GM23248 (cell line): ENCODE measurements at regions not wholly inside any gene's neighbourhood (a gene's known extent, or its start where the extent isn't known, plus 50 kb on each side); places are given as distances from the start of the nearest gene placed in this dataset.

ENCODE experiments used
- DNase-seq: peaks from one replicate; pipeline ENCODE4 v3.0.0-alpha.2; 2015
- H2AFZ ChIP-seq: fragments of 200-600 bp; sonication (generic); 2 replicates; pipeline ENCODE4 v1.6.1; 2016; ENCODE audit warnings: antibody characterized with exemption
- H3F3A ChIP-seq: fragments of 200-600 bp; sonication (generic); 2 replicates; pipeline ENCODE4 v1.6.1; 2016; ENCODE audit warnings: mild to moderate bottlenecking, antibody characterized with exemption, mixed run types; ENCODE audit not compliant: insufficient read depth
- H3K27ac ChIP-seq: fragments of 200-600 bp; sonication (generic); 2 replicates; pipeline ENCODE4 v1.5.1; 2016; ENCODE audit warnings: mild to moderate bottlenecking
- H3K27me3 ChIP-seq: fragments of 200-600 bp; sonication (generic); replicated peaks from 2 replicates; pipeline ENCODE4 v1.6.1; 2016; ENCODE audit warnings: mild to moderate bottlenecking; ENCODE audit not compliant: insufficient read depth
- H3K36me3 ChIP-seq: fragments of 200-600 bp; sonication (generic); 2 replicates; pipeline ENCODE4 v1.6.1; 2016; ENCODE audit warnings: low read depth, mild to moderate bottlenecking
- H3K4me1 ChIP-seq: fragments of 200-600 bp; sonication (generic); 2 replicates; pipeline ENCODE4 v1.6.1; 2016; ENCODE audit warnings: mild to moderate bottlenecking; ENCODE audit not compliant: insufficient read depth
- H3K4me2 ChIP-seq: fragments of 200-600 bp; sonication (generic); one replicate; pipeline ENCODE4 v1.6.1; 2016; ENCODE audit warnings: mild to moderate bottlenecking; ENCODE audit not compliant: unreplicated experiment
- H3K4me3 ChIP-seq: fragments of 200-600 bp; sonication (generic); 2 replicates; pipeline ENCODE4 v1.5.1; 2016; ENCODE audit warnings: mild to moderate bottlenecking
- H3K79me2 ChIP-seq: fragments of 200-600 bp; sonication (generic); 2 replicates; pipeline ENCODE4 v1.6.1; 2016; ENCODE audit warnings: mild to moderate bottlenecking; ENCODE audit not compliant: insufficient read depth
- H3K9ac ChIP-seq: fragments of 200-600 bp; sonication (generic); 2 replicates; pipeline ENCODE4 v1.6.1; 2016; ENCODE audit warnings: mild to moderate bottlenecking
- H3K9me2 ChIP-seq: fragments of 200-600 bp; sonication (generic); 2 replicates; pipeline ENCODE4 v1.6.1; 2016; ENCODE audit warnings: mixed run types, mild to moderate bottlenecking, moderate library complexity; ENCODE audit not compliant: insufficient read depth
- H3K9me3 ChIP-seq: fragments of 200-600 bp; sonication (generic); one replicate; pipeline ENCODE4 v1.6.1; 2017; ENCODE audit warnings: low read depth
- H4K20me1 ChIP-seq: fragments of 200-600 bp; sonication (generic); 2 replicates; pipeline ENCODE4 v1.6.0; 2016; ENCODE audit not compliant: insufficient read depth
- EZH2 ChIP-seq: fragments of 200-600 bp; sonication (generic); IDR thresholded peaks from 2 replicates; pipeline ENCODE4 v1.6.1; 2018; ENCODE audit warnings: antibody characterized with exemption, mild to moderate bottlenecking; ENCODE audit not compliant: insufficient read depth, poor library complexity, severe bottlenecking
- EZH2phosphoT487 ChIP-seq: fragments of 200-600 bp; sonication (generic); IDR thresholded peaks from 2 replicates; pipeline ENCODE4 v1.6.1; 2018; ENCODE audit warnings: antibody characterized with exemption, moderate library complexity, mild to moderate bottlenecking, low read depth; ENCODE audit not compliant: insufficient read depth
- WGBS, 2 experiments: methylation state at CpG; one replicate each; pipeline ENCODE4 v1.1.6; 2015 to 2017; ENCODE audit warnings: low lambda C conversion rate in 2 of 2, low coverage in 1 of 2; ENCODE audit errors: missing lambda C conversion rate in 2 of 2; 5-methylcytosine and 5-hydroxymethylcytosine counted together
- in situ Hi-C: fragments of 300-500 bp; cut with MboI; formaldehyde crosslinking; loops from 2 replicates; pipeline ENCODE4 v1.15.0; 2020

DNA sequence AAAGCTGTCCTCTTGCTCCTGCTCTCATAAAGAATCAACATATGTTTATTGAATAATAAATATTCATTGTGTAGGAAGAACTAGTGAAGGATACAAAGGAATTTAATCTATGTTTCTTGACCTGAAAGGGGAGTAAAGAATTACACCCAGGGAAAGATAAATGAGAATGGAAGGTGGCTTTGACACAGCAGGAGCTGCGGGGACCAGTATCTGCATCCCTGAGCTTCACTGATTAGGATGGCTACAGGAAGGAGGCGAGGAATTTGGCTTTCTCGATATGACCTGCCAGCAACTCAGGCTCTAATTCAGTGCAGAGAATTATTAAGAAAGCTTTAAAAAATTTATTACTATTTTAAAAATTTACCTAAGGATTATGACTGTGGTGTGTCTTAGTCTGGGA lies 194.6 kb downstream of the SEC23IP start:
- no peak for DNase-seq
- Histone ChIP-seq H3K4me1 (no peaks in the 10 kb centered on the region), H3K27me3 (no peaks in the 10 kb centered on the region), H3K79me2 (no peaks in the 10 kb centered on the region), H3K27ac (no peak overlapping the region), H3K4me2 (no peak overlapping the region), H3K9me3 (no peaks in the 10 kb centered on the region), H3K9me2 (no peaks in the 10 kb centered on the region), H3K36me3 (no peaks in the 10 kb centered on the region), H3K9ac (no peak overlapping the region), H4K20me1 (no peaks in the 10 kb centered on the region), H3F3A (no peaks in the 10 kb centered on the region), H3K4me3 (no peak overlapping the region), H2AFZ (no peak overlapping the region)
- TF ChIP-seq EZH2 = no peak
- TF ChIP-seq EZH2phosphoT487 = no peak
- in situ Hi-C loops = no loop called here
- 19 to 22% methylated on average over 3 of the region's 3 CpGs for WGBS, 2 experiments

DNA sequence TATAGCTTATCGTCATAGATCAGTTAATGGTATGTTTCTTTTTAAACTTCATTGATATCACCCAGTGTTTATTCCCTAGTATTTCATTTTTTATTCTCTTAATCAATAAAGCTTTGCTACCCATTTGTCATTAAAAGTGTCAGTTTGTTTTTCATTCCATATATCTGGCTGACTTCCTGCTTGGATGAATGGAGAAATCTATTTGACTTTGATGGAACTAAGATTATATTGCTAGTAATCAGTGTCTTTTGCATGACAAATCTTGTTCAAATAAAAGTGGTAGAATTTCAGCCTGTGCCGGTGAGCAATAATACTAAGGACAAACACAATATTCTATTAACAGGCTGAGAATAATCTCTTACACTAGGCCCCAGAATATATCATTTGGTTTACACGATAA lies 203.3 kb downstream of the SEC23IP start:
- TF ChIP-seq EZH2 (no peak), EZH2phosphoT487 (no peak)
- in situ Hi-C loops = no loop called here

DNA sequence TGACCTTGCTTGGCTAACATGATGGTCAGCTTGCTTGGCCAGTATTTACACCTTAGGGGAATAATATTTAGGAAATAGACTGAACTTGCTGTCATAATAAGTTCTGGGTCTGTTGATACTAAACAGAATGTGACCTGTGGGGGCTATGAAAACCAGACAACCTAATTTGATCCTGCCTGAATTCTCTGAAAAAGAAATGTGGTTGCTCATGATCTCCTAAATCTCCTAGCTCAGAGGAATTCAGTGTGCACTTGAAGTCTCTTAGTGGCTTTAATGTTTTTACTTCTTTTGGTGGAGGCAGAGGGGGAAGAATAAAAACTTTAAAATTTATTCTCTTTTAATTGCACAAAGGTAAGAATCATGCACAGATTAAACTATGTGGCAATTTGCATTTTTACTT lies 205.2 kb downstream of the SEC23IP start:
- TF ChIP-seq EZH2 = no peak
- TF ChIP-seq EZH2phosphoT487 = no peak
- H3K9me2 ChIP-seq = no peaks in the 10 kb centered on the region
- H3K36me3 ChIP-seq = no peaks in the 10 kb centered on the region
- no peak overlapping the region for H2AFZ ChIP-seq
- no peaks in the 10 kb centered on the region for H3K4me1 ChIP-seq
- in situ Hi-C loops = no loop called here
- H3K4me3 ChIP-seq = no peak overlapping the region
- H3K4me2 ChIP-seq = no peak overlapping the region
- no peaks in the 10 kb centered on the region for H3K27me3 ChIP-seq
- DNase-seq = no peak
- H3K9me3 ChIP-seq = no peaks in the 10 kb centered on the region
- H3K9ac ChIP-seq = no peak overlapping the region
- no peaks in the 10 kb centered on the region for H3K79me2 ChIP-seq
- H4K20me1 ChIP-seq = no peaks in the 10 kb centered on the region
- H3K27ac ChIP-seq = no peak overlapping the region
- H3F3A ChIP-seq = no peaks in the 10 kb centered on the region

More for the DNA sequence above, 203.3 kb downstream of the SEC23IP start:
- H3K36me3 ChIP-seq = no peaks in the 10 kb centered on the region
- no peak overlapping the region for H3K9ac ChIP-seq
- 35 to 39% methylated on average over 3 of the region's 3 CpGs for WGBS, 2 experiments
- no peaks in the 10 kb centered on the region for H3K27me3 ChIP-seq
- H2AFZ ChIP-seq = no peak overlapping the region
- H3K9me3 ChIP-seq = no peaks in the 10 kb centered on the region
- H3K79me2 ChIP-seq = no peaks in the 10 kb centered on the region
- no peak overlapping the region for H3K4me3 ChIP-seq
- no peaks in the 10 kb centered on the region for H3F3A ChIP-seq
- H4K20me1 ChIP-seq = no peaks in the 10 kb centered on the region
- H3K4me2 ChIP-seq = no peak overlapping the region
- H3K9me2 ChIP-seq = no peaks in the 10 kb centered on the region
- H3K4me1 ChIP-seq = no peaks in the 10 kb centered on the region
- DNase-seq = no peak
- H3K27ac ChIP-seq = no peak overlapping the region

DNA sequence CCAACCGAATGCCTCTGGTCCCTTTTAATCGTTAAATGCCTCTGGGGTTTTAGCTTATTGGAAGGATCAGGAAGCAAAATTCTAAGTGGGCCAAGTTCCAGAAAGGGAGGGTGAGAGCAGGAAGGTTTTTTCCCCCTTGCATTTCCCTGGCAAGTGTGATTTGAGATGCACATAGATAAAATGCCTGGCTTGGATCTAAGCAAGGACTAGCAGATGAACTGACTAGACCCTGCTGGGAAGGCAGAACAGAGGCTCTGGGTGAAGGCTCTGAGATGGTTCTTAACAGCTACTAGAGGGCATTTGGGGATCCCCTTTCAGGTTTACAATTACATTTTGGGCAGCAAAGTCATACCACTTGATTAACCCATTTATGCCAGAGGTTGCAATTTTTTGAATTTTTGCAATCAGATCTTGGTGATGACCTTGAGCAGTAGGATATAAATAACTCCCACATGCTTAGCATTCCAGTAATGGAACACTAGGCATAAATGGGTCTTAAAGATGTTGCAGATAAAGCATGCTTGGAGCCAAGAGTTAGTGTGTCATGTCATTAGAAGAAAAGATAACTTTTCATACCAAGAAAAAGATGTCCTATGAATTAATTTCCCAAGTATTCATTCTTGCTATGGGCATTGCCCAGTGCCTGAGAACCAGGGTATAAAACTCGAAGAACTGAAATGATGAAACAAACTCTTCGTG lies 205.9 kb downstream of the SEC23IP start:
- no peak for TF ChIP-seq EZH2phosphoT487
- no peak for TF ChIP-seq EZH2
- WGBS, 2 experiments = 3 to 4% methylated on average over 4 of the region's 4 CpGs
- H3K4me3 ChIP-seq = no peak overlapping the region
- no peaks in the 10 kb centered on the region for H3K79me2 ChIP-seq
- no peaks in the 10 kb centered on the region for H3F3A ChIP-seq
- H3K9me2 ChIP-seq = no peaks in the 10 kb centered on the region
- no peak overlapping the region for H3K9ac ChIP-seq
- no peaks in the 10 kb centered on the region for H3K27me3 ChIP-seq
- no peaks in the 10 kb centered on the region for H3K4me1 ChIP-seq
- no peak overlapping the region for H3K27ac ChIP-seq
- no peak overlapping the region for H2AFZ ChIP-seq
- no peak overlapping the region for H3K4me2 ChIP-seq
- in situ Hi-C loops = no loop called here
- H3K36me3 ChIP-seq = no peaks in the 10 kb centered on the region
- H4K20me1 ChIP-seq = no peaks in the 10 kb centered on the region
- no peak for DNase-seq
- H3K9me3 ChIP-seq = no peaks in the 10 kb centered on the region
